Transverse colon (tissue), 4 donors: ENCODE measurements at regions not wholly inside any gene's neighbourhood (a gene's known extent, or its start where the extent isn't known, plus 50 kb on each side); places are given as distances from the start of the nearest gene placed in this dataset.

Source experiments
- DNase-seq: peaks from one replicate; pipeline ENCODE4 v3.0.0-alpha.2; 2019
- H3K27ac ChIP-seq, 4 donors: fragments of 200-600 bp; sonication (generic); 2 replicates each; pipeline ENCODE4 v1.5.1; 2016 to 2018; ENCODE audit warnings: inconsistent platforms in 4 of 4
- H3K27me3 ChIP-seq: fragments of 200-600 bp; sonication (generic); 2 replicates; pipeline ENCODE4 v1.5.1; 2017; ENCODE audit warnings: inconsistent platforms
- H3K36me3 ChIP-seq, 4 donors: fragments of 200-600 bp; sonication (generic); 2 replicates each; pipeline ENCODE4 v1.5.1; 2017 to 2019; ENCODE audit warnings: inconsistent platforms in 4 of 4
- H3K4me1 ChIP-seq, 4 donors: fragments of 200-600 bp; sonication (generic); 2 replicates each; pipeline ENCODE4 v1.5.1; 2017 to 2020; ENCODE audit warnings: inconsistent platforms in 4 of 4
- H3K4me3 ChIP-seq, 4 donors: fragments of 200-600 bp; sonication (generic); 1 replicate in 1 of 4; 2 replicates in 3 of 4; pipeline versions ENCODE4 v1.5.1 to v1.6.1; 2017 to 2019; ENCODE audit warnings: inconsistent platforms in 4 of 4
- H3K9me3 ChIP-seq, 2 donors: fragments of 200-600 bp; sonication (generic); 2 replicates each; pipeline ENCODE4 v1.5.1; 2017 to 2019; ENCODE audit warnings: inconsistent platforms in 2 of 2
- CTCF ChIP-seq, 5 experiments: fragments of 200-600 bp in 3 of 5; fragments of 450-650 bp in 2 of 5; sonication (generic) in 3 of 5; IDR thresholded peaks; 1 replicate in 2 of 5; 2 replicates in 3 of 5; pipeline ENCODE4 v1.5.1; 2016 to 2017; ENCODE audit warnings: antibody characterized with exemption in 5 of 5, inconsistent platforms in 3 of 5, mild to moderate bottlenecking in 2 of 5, moderate library complexity in 1 of 5
- EP300 ChIP-seq: sonication (generic); formaldehyde crosslinking; IDR thresholded peaks from one replicate; pipeline ENCODE4 v1.6.1; 2017; ENCODE audit warnings: antibody characterized with exemption, low read depth
- POLR2A ChIP-seq: fragments of 450-650 bp; IDR thresholded peaks from one replicate; pipeline ENCODE4 v1.6.1; 2016; ENCODE audit warnings: antibody characterized with exemption, mild to moderate bottlenecking, moderate library complexity
- POLR2AphosphoS5 ChIP-seq, 3 donors: sonication (generic); formaldehyde crosslinking; IDR thresholded peaks; one replicate each; pipeline ENCODE4 v1.6.1; 2016; ENCODE audit warnings: antibody characterized with exemption in 3 of 3
- WGBS, 2 donors: methylation state at CpG; one replicate each; pipeline ENCODE4 v1.1.5; 2018; ENCODE audit warnings: low coverage in 1 of 2; 5-methylcytosine and 5-hydroxymethylcytosine counted together
- in situ Hi-C, 4 donors: fragments of 200-750 bp; cut with MboI; loops; one replicate each; pipeline versions ENCODE4 v1.15.0 to v1.15.1; 2017; ENCODE audit warnings: low sequenced_read_pairs in 3 of 4, low pct_ligation_motif_present in 1 of 4, low pct_unique_long_range_greater_than_20kb in 1 of 4
- intact Hi-C: fragments of 100-400 bp; cut with DNase I; formaldehyde crosslinking; loops from one replicate; pipeline ENCODE4 v1.15.1; 2023; ENCODE audit warnings: low total_unique reads

- intact Hi-C loops (loop anchor here (2.0 kb wide), 1 partner anchor 18 kb away; no protein-coding TSS in a partner anchor), in situ Hi-C loops (no loop called here)
- DNase-seq, result no peak
- no peak overlapping the region for H3K4me3 ChIP-seq
- H3K36me3 ChIP-seq, result no peaks in the 10 kb centered on the region
- H3K4me1 ChIP-seq, result no peaks in the 10 kb centered on the region
- no peaks in the 10 kb centered on the region for H3K9me3 ChIP-seq
- H3K27me3 ChIP-seq, result no peaks in the 10 kb centered on the region
- WGBS, 2 donors, result 73 to 83% methylated on average over 1 of the region's 1 CpG
- no peak for TF ChIP-seq CTCF (IDR thresholded peaks at IDR 0.05)
- TF ChIP-seq EP300, result no peak
- no peak for TF ChIP-seq POLR2AphosphoS5 (IDR thresholded peaks at IDR 0.05)
- TF ChIP-seq POLR2A, result no peak
- no peak overlapping the region for H3K27ac ChIP-seq
Observed at GRCh38 chr2:57207191-57207590, 839.4 kb upstream of the VRK2 start.

GRCh38 chr2:57209799-57210198 is 836.8 kb upstream of the VRK2 start:
- TF ChIP-seq EP300 (no peak), CTCF (IDR thresholded peaks at IDR 0.05) (no peak), POLR2AphosphoS5 (IDR thresholded peaks at IDR 0.05) (no peak), POLR2A (no peak)
- Histone ChIP-seq H3K27me3 (no peaks in the 10 kb centered on the region), H3K4me1 (no peaks in the 10 kb centered on the region), H3K4me3 (no peak overlapping the region), H3K36me3 (no peaks in the 10 kb centered on the region), H3K27ac (no peak overlapping the region), H3K9me3 (no peaks in the 10 kb centered on the region)
- in situ Hi-C loops, result no loop called here
- no peak for DNase-seq
- intact Hi-C loops, result no loop called here
- WGBS, 2 donors, result 82 to 94% methylated on average over 4 of the region's 4 CpGs

GRCh38 chr2:57210855-57211254 is 835.8 kb upstream of the VRK2 start:
- Histone ChIP-seq H3K27ac (no peak overlapping the region), H3K4me3 (no peak overlapping the region), H3K27me3 (no peaks in the 10 kb centered on the region), H3K36me3 (no peaks in the 10 kb centered on the region), H3K4me1 (no peaks in the 10 kb centered on the region), H3K9me3 (no peaks in the 10 kb centered on the region)
- intact Hi-C loops, result no loop called here
- TF ChIP-seq POLR2AphosphoS5 (IDR thresholded peaks at IDR 0.05), result no peak
- TF ChIP-seq EP300, result no peak
- TF ChIP-seq POLR2A, result no peak
- TF ChIP-seq CTCF (IDR thresholded peaks at IDR 0.05), result no peak
- WGBS, 2 donors, result 70 to 100% methylated on average over 1 to 4 of the region's 4 CpGs
- in situ Hi-C loops, result no loop called here
- no peak for DNase-seq

- Histone ChIP-seq H3K36me3 (no peaks in the 10 kb centered on the region), H3K27me3 (no peaks in the 10 kb centered on the region), H3K27ac (no peak overlapping the region), H3K4me1 (no peaks in the 10 kb centered on the region), H3K4me3 (no peak overlapping the region), H3K9me3 (peaks cover 0 to 7% of the 10 kb centered on the region in 2 donors)
- in situ Hi-C loops, result no loop called here
- no peak for DNase-seq
- WGBS, 2 donors, result 92% methylated on average over 2 of the region's 2 CpGs; no CpG with 5 or more reads in 1 of the 2 donors
- intact Hi-C loops, result no loop called here
- no peak for TF ChIP-seq EP300
- TF ChIP-seq POLR2A, result no peak
- no peak for TF ChIP-seq POLR2AphosphoS5 (IDR thresholded peaks at IDR 0.05)
- no peak for TF ChIP-seq CTCF (IDR thresholded peaks at IDR 0.05)
Observed at GRCh38 chr2:57217013-57217412, 829.6 kb upstream of the VRK2 start.
